GM23248 (cell line): ENCODE measurements at regions not wholly inside any gene's neighbourhood (a gene's known extent, or its start where the extent isn't known, plus 50 kb on each side); places are given as distances from the start of the nearest gene placed in this dataset.

Experiments used
- EZH2 ChIP-seq: fragments of 200-600 bp; sonication (generic); IDR thresholded peaks from 2 replicates; pipeline ENCODE4 v1.6.1; 2018; ENCODE audit warnings: antibody characterized with exemption, mild to moderate bottlenecking; ENCODE audit not compliant: insufficient read depth, poor library complexity, severe bottlenecking
- EZH2phosphoT487 ChIP-seq: fragments of 200-600 bp; sonication (generic); IDR thresholded peaks from 2 replicates; pipeline ENCODE4 v1.6.1; 2018; ENCODE audit warnings: antibody characterized with exemption, moderate library complexity, mild to moderate bottlenecking, low read depth; ENCODE audit not compliant: insufficient read depth

GRCh38 chr5:39948341-39948740, 523.6 kb upstream of the DAB2 start:
- TF ChIP-seq EZH2phosphoT487 (no peak), EZH2 (no peak)
